GM23338 (cell line): ENCODE measurements at regions not wholly inside any gene's neighbourhood (a gene's known extent, or its start where the extent isn't known, plus 50 kb on each side); places are given as distances from the start of the nearest gene placed in this dataset.

Experiments
- ATAC-seq: fragments of 200-7000 bp; cut with Tn5 transposase; 3 replicates; pipeline ENCODE4 v1.9.1; 2020
- DNase-seq: peaks from one replicate; pipeline ENCODE4 v3.0.0-alpha.2; 2015; ENCODE audit warnings: low spot score
- H2AFZ ChIP-seq: fragments of 200-600 bp; sonication (generic); 2 replicates; pipeline ENCODE4 v1.8.0; 2016; ENCODE audit warnings: antibody characterized with exemption, mild to moderate bottlenecking, moderate library complexity
- H3F3A ChIP-seq: fragments of 200-600 bp; sonication (generic); replicated peaks from 2 replicates; pipeline ENCODE4 v1.8.0; 2017; ENCODE audit warnings: antibody characterized with exemption, mixed run types, low read depth
- H3K27ac ChIP-seq: fragments of 200-600 bp; sonication (generic); 2 replicates; pipeline ENCODE4 v1.6.1; 2016; ENCODE audit warnings: low read depth
- H3K27me3 ChIP-seq: fragments of 200-600 bp; sonication (generic); 2 replicates; pipeline ENCODE4 v1.8.0; 2016; ENCODE audit warnings: mild to moderate bottlenecking, mixed run types, moderate library complexity; ENCODE audit not compliant: insufficient read depth
- H3K36me3 ChIP-seq: fragments of 200-600 bp; sonication (generic); 2 replicates; pipeline ENCODE4 v1.8.0; 2016; ENCODE audit warnings: mild to moderate bottlenecking; ENCODE audit not compliant: insufficient read depth
- H3K4me1 ChIP-seq: fragments of 200-600 bp; sonication (generic); 2 replicates; pipeline ENCODE4 v1.8.0; 2016; ENCODE audit warnings: mild to moderate bottlenecking, moderate library complexity; ENCODE audit not compliant: insufficient read depth
- H3K4me2 ChIP-seq: fragments of 200-600 bp; sonication (generic); 2 replicates; pipeline ENCODE4 v1.7.1; 2017; ENCODE audit warnings: mixed run types
- H3K4me3 ChIP-seq: fragments of 200-600 bp; sonication (generic); 2 replicates; pipeline ENCODE4 v1.6.1; 2016; ENCODE audit warnings: mixed run types
- H3K79me2 ChIP-seq: fragments of 200-600 bp; sonication (generic); replicated peaks from 2 replicates; pipeline ENCODE4 v1.8.0; 2017; ENCODE audit warnings: mild to moderate bottlenecking; ENCODE audit not compliant: insufficient read depth
- H3K9me2 ChIP-seq: fragments of 200-600 bp; sonication (generic); 2 replicates; pipeline ENCODE4 v1.8.0; 2017; ENCODE audit not compliant: insufficient read depth
- H4K20me1 ChIP-seq: fragments of 200-600 bp; sonication (generic); replicated peaks from 2 replicates; pipeline ENCODE4 v1.8.0; 2017; ENCODE audit warnings: mild to moderate bottlenecking; ENCODE audit not compliant: insufficient read depth
- H3K27ac Mint-ChIP-seq: 2 replicates; pipeline ENCODE4 v1.8.0; 2020; ENCODE audit warnings: inconsistent platforms, mild to moderate bottlenecking, moderate library complexity, mixed read lengths
- H3K27me3 Mint-ChIP-seq: 3 replicates; pipeline ENCODE4 v1.8.0; 2022; ENCODE audit warnings: low read depth, mild to moderate bottlenecking, moderate library complexity, mixed read lengths, inconsistent platforms; ENCODE audit not compliant: insufficient read depth, poor library complexity
- H3K36me3 Mint-ChIP-seq: 3 replicates; pipeline ENCODE4 v1.8.0; 2021; ENCODE audit warnings: low read depth, mild to moderate bottlenecking, inconsistent platforms, moderate library complexity, mixed read lengths
- H3K4me1 Mint-ChIP-seq: 3 replicates; pipeline ENCODE4 v1.8.0; 2020; ENCODE audit warnings: mild to moderate bottlenecking, inconsistent platforms, mixed read lengths
- H3K4me3 Mint-ChIP-seq: 3 replicates; pipeline ENCODE4 v1.8.0; 2021; ENCODE audit warnings: moderate library complexity, mild to moderate bottlenecking, inconsistent platforms, mixed read lengths
- H3K9me3 Mint-ChIP-seq: 3 replicates; pipeline ENCODE4 v1.8.0; 2020; ENCODE audit warnings: moderate library complexity, mild to moderate bottlenecking, inconsistent platforms, mixed read lengths
- CREB1 ChIP-seq: fragments of 250-450 bp; sonication (Bioruptor Pico); IDR thresholded peaks from 2 replicates; pipeline ENCODE4 v1.5.0; 2020; ENCODE audit warnings: low read depth, mild to moderate bottlenecking, moderate library complexity
- EZH2 ChIP-seq: fragments of 200-600 bp; sonication (generic); IDR thresholded peaks from one replicate; pipeline ENCODE4 v1.8.0; 2017; ENCODE audit warnings: antibody characterized with exemption, mild to moderate bottlenecking, low read depth; ENCODE audit not compliant: unreplicated experiment
- JUNB ChIP-seq: IDR thresholded peaks from one replicate; pipeline ENCODE4 v1.6.1; 2016; ENCODE audit warnings: antibody characterized with exemption; ENCODE audit not compliant: unreplicated experiment
- NANOG ChIP-seq: IDR thresholded peaks from 2 replicates; pipeline ENCODE4 v1.6.1; 2016; ENCODE audit warnings: antibody characterized with exemption, borderline replicate concordance
- POLR2AphosphoS5 ChIP-seq: IDR thresholded peaks from 2 replicates; pipeline ENCODE4 v1.6.1; 2016; ENCODE audit warnings: antibody characterized with exemption, low read depth
- ZNF114 ChIP-seq: fragments of 250-450 bp; sonication (Bioruptor Pico); IDR thresholded peaks from 2 replicates; pipeline ENCODE4 v1.5.0; 2020; ENCODE audit warnings: mild to moderate bottlenecking, moderate library complexity
- ZNF462 ChIP-seq: fragments of 250-450 bp; sonication (Bioruptor Pico); IDR thresholded peaks from 2 replicates; pipeline ENCODE4 v1.5.0; 2020; ENCODE audit warnings: mild to moderate bottlenecking, moderate library complexity
- TF ChIP-seq, protein P1 (sequence below): IDR thresholded peaks from 2 replicates; pipeline ENCODE4 v1.6.1; 2016; ENCODE audit warnings: antibody characterized with exemption

DNA sequence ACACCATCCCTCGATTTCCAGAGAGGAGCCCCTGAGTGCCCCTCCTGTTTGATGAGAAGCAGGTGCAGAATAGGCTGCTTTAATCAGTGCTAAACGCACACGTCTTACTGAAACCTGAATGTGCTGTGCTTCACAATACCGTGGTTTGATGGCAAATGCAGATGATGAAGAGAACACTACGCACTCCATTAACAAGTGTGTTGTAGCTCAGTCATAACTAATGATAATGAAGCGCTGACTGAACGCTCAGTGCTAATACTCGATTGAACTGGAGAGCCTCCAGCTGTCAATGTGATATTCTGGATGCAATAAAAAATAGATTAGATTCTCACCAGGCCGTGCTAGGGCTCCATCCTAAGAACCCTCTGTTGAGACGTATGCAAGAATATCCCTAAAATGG, 279.7 kb upstream of the PLPP4 start:
- Mint-ChIP-seq H3K4me1 (peaks cover 17% of the 10 kb centered on the region), H3K36me3 (no peaks in the 10 kb centered on the region), H3K4me3 (no peak overlapping the region), H3K27me3 (no peaks in the 10 kb centered on the region), H3K9me3 (no peaks in the 10 kb centered on the region), H3K27ac (no peak overlapping the region)
- Histone ChIP-seq H3K27ac (no peak overlapping the region), H3K9me2 (peaks cover 9% of the 10 kb centered on the region), H3K4me1 (peaks cover 11% of the 10 kb centered on the region; the same call in 1 of the 2 replicates), H3K4me2 (no peak overlapping the region), H3K79me2 (no peaks in the 10 kb centered on the region), H3K27me3 (no peaks in the 10 kb centered on the region), H4K20me1 (no peaks in the 10 kb centered on the region), H2AFZ (no peak overlapping the region), H3K4me3 (no peak overlapping the region), H3K36me3 (no peaks in the 10 kb centered on the region), H3F3A (no peaks in the 10 kb centered on the region)
- ATAC-seq (no peak), DNase-seq (no peak)
- TF ChIP-seq, protein P1, sequence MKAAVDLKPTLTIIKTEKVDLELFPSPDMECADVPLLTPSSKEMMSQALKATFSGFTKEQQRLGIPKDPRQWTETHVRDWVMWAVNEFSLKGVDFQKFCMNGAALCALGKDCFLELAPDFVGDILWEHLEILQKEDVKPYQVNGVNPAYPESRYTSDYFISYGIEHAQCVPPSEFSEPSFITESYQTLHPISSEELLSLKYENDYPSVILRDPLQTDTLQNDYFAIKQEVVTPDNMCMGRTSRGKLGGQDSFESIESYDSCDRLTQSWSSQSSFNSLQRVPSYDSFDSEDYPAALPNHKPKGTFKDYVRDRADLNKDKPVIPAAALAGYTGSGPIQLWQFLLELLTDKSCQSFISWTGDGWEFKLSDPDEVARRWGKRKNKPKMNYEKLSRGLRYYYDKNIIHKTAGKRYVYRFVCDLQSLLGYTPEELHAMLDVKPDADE = no peak
- TF ChIP-seq NANOG = no peak

DNA sequence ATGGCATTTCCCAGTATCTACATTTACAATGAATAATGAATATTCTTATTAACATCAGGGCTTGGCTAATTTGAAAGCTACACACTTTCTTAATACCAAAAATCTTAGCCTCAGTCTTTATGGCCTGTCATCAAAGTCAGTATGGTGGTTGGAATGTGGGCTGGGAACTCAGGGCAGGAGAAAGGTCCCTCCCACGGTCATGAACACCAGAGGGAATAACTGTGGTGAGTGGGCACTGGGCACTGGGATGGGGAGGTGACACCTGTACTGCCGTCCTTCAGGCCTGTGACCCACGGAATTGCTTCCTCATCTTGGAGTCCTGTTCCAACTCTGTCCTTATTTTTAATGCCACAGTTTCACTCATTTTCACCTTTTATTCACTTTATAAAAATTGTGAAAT, 276.9 kb upstream of the PLPP4 start:
- Histone ChIP-seq H3K9me2 (peaks cover 9% of the 10 kb centered on the region), H3K4me1 (0 out of 2 replicates have a peak, but pooled peaks cover 1% of the 10 kb centered on the region), H3F3A (no peaks in the 10 kb centered on the region), H3K36me3 (no peaks in the 10 kb centered on the region), H2AFZ (no peak overlapping the region), H4K20me1 (no peaks in the 10 kb centered on the region), H3K27ac (no peak overlapping the region), H3K4me3 (no peak overlapping the region), H3K27me3 (no peaks in the 10 kb centered on the region), H3K4me2 (no peak overlapping the region), H3K79me2 (no peaks in the 10 kb centered on the region)
- H3K4me3 Mint-ChIP-seq = no peak overlapping the region
- H3K36me3 Mint-ChIP-seq = no peaks in the 10 kb centered on the region
- H3K4me1 Mint-ChIP-seq = peaks cover 8% of the 10 kb centered on the region
- ATAC-seq (no peak), DNase-seq (no peak)
- no peaks in the 10 kb centered on the region for H3K9me3 Mint-ChIP-seq
- no peak overlapping the region for H3K27ac Mint-ChIP-seq
- TF ChIP-seq JUNB (no peak), CREB1 (CRISPR knock-in tag) (no peak), POLR2AphosphoS5 (no peak), NANOG (no peak)
- TF ChIP-seq, protein P1 = no peak
- H3K27me3 Mint-ChIP-seq = peaks cover 2% of the 10 kb centered on the region

DNA sequence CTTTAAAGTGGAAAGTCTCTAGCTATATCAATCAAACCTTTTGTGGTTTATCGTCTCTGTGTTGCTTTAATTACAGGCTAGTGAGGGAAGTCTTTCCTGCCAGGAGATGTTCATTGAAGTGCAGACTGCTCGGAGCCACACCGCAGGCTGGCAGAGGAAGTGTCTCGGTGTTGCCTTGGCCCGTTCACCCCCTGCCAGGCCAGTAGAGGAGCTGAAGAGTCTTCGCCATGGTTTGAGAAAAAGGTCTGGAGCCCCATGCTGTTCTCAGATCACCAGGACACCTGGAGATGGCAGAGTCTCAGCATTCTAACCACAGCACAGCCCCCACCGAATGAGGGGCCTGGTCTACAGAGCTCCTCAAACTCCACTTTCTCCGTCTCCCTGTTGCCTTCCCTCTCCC, 275.9 kb upstream of the PLPP4 start:
- Histone ChIP-seq H3K4me2 (no peak overlapping the region), H3K9me2 (peaks cover 12% of the 10 kb centered on the region), H3K27ac (no peak overlapping the region), H2AFZ (no peak overlapping the region), H3K36me3 (no peaks in the 10 kb centered on the region), H4K20me1 (no peaks in the 10 kb centered on the region), H3K4me3 (no peak overlapping the region), H3F3A (no peaks in the 10 kb centered on the region), H3K79me2 (no peaks in the 10 kb centered on the region), H3K27me3 (no peaks in the 10 kb centered on the region), H3K4me1 (no peaks in the 10 kb centered on the region)
- Mint-ChIP-seq H3K27ac (no peak overlapping the region), H3K27me3 (peaks cover 2% of the 10 kb centered on the region), H3K4me3 (no peak overlapping the region), H3K9me3 (no peaks in the 10 kb centered on the region), H3K36me3 (no peaks in the 10 kb centered on the region), H3K4me1 (peaks cover 5% of the 10 kb centered on the region)
- DNase-seq (peak; percentile 11), ATAC-seq (peak; percentile 61)
- TF ChIP-seq CREB1 (CRISPR knock-in tag) = no peak
- no peak for TF ChIP-seq ZNF462 (CRISPR knock-in tag)
- TF ChIP-seq ZNF114 (CRISPR knock-in tag) = no peak
- no peak for TF ChIP-seq EZH2
- TF ChIP-seq POLR2AphosphoS5 = no peak
